Glutamatergic neuron (in vitro differentiated cells): ENCODE measurements at regions not wholly inside any gene's neighbourhood (a gene's known extent, or its start where the extent isn't known, plus 50 kb on each side); places are given as distances from the start of the nearest gene placed in this dataset.

Source experiments
- DNase-seq: peaks from one replicate; pipeline ENCODE4 v3.0.0; 2022
- H3K27ac Mint-ChIP-seq: one replicate; pipeline ENCODE4 v1.8.0; 2020; ENCODE audit warnings: mild to moderate bottlenecking, mixed read lengths, inconsistent platforms; ENCODE audit not compliant: unreplicated experiment
- H3K27me3 Mint-ChIP-seq: one replicate; pipeline ENCODE4 v1.8.0; 2020; ENCODE audit warnings: mild to moderate bottlenecking, moderate library complexity, mixed read lengths, inconsistent platforms; ENCODE audit not compliant: unreplicated experiment
- H3K36me3 Mint-ChIP-seq: one replicate; pipeline ENCODE4 v1.8.0; 2020; ENCODE audit warnings: mild to moderate bottlenecking, mixed read lengths, inconsistent platforms; ENCODE audit not compliant: unreplicated experiment
- H3K4me1 Mint-ChIP-seq: one replicate; pipeline ENCODE4 v1.8.0; 2020; ENCODE audit warnings: mild to moderate bottlenecking, low read depth, mixed read lengths, inconsistent platforms; ENCODE audit not compliant: unreplicated experiment
- H3K4me3 Mint-ChIP-seq: one replicate; pipeline ENCODE4 v1.8.0; 2020; ENCODE audit warnings: mild to moderate bottlenecking, mixed read lengths, inconsistent platforms; ENCODE audit not compliant: unreplicated experiment
- H3K9me3 Mint-ChIP-seq: one replicate; pipeline ENCODE4 v1.8.0; 2020; ENCODE audit warnings: mild to moderate bottlenecking, moderate library complexity, mixed read lengths, inconsistent platforms; ENCODE audit not compliant: unreplicated experiment
- CTCF ChIP-seq: fragments of 200-600 bp; sonication (generic); IDR thresholded peaks from one replicate; pipeline ENCODE4 v1.5.0; 2021; ENCODE audit not compliant: partially characterized antibody, unreplicated experiment

DNA sequence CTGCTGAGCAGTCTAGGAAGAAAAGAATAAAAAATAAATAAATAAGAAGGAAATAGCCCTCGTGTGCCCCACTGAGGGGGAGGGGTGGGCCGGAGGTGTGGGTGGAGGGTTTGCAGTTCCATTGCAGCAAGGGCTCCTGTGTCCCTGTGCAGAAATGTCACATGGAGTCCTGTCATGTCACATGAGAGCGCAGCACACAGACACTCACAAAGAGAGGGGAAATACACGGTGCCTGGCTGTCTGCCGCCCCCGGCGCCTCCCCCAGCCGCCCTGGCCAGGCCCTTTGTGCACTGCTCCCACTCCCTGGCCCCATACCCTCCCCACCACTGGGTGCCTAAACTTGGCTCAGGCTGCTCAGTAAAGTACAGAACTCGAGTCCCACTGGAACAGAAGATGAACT, 55.6 kb upstream of the SPTLC1 start:
- Mint-ChIP-seq H3K27me3 (peaks cover 3% of the 10 kb centered on the region), H3K9me3 (no peaks in the 10 kb centered on the region), H3K27ac (no peak overlapping the region), H3K4me3 (no peak overlapping the region), H3K4me1 (no peaks in the 10 kb centered on the region), H3K36me3 (peaks cover 12% of the 10 kb centered on the region)
- no peak for TF ChIP-seq CTCF
- DNase-seq: no peak

DNA sequence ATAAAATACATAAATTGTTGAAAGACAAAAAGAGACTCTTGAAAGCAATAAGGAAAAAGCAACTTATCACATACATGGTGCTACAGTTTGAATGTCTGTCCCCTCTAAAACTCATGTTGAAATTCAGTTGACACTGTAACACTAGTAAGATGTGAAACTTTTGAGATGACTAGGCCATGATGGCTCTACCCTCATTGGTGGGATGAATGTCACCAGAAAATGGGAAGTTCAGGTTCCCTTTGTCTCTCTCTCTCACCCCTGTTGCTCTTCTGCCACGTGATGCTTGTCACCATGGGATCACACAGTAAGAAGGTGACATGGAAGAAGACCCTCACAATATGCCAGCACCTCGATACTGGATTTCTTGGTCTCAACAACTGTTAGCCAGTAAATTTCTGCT, 50.3 kb upstream of the SPTLC1 start:
- Mint-ChIP-seq H3K9me3 (peaks cover 6% of the 10 kb centered on the region), H3K27ac (no peak overlapping the region), H3K4me1 (no peaks in the 10 kb centered on the region), H3K36me3 (no peaks in the 10 kb centered on the region), H3K4me3 (no peak overlapping the region), H3K27me3 (peaks cover 6% of the 10 kb centered on the region)
- no peak for TF ChIP-seq CTCF
- no peak for DNase-seq
